Erythroblast (primary cell): ENCODE measurements at regions not wholly inside any gene's neighbourhood (a gene's known extent, or its start where the extent isn't known, plus 50 kb on each side); places are given as distances from the start of the nearest gene placed in this dataset.

Experiments used
- GATA1 ChIP-seq: IDR thresholded peaks from 2 replicates; pipeline ENCODE4 v1.6.1; 2011; ENCODE audit warnings: low read depth, mild to moderate bottlenecking, control low read depth, low read length, moderate library complexity
- POLR2A ChIP-seq: IDR thresholded peaks from 2 replicates; pipeline ENCODE4 v1.6.1; 2011; ENCODE audit warnings: mild to moderate bottlenecking, low read length

DNA sequence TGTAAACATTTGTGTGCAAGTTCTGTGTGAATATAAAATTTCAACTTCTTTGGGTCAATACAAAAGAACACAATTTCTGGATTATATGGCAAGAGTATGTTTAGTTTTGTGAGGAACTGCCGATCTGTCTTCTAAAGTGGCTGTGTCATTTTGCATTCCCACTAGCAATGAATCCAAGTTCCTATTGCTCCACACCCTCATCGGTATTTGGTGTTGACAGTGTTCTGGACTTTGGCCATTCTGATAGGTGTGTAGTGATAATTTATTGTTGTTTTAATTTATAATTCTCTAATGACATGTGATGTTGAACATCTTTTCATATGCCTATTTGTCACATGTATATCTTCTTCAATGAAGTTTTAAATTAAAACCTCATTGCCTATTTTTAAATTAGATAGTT lies 58.2 kb upstream of the TMC3 start:
- TF ChIP-seq POLR2A (no peak), GATA1 (no peak)
